ENCODE measurements at regions not wholly inside any gene's neighbourhood (a gene's known extent, or its start where the extent isn't known, plus 50 kb on each side); places are given as distances from the start of the nearest gene placed in this dataset.
"Not testable (repeated sequence)": the region's sequence is repeated elsewhere in the genome, so short reads cannot be mapped to it uniquely, and the experiment has no call there.

GRCh38 chr7:108911016-108911415, 341.3 kb downstream of the DNAJB9 start:
- no peak overlapping the region for H3K27ac ChIP-seq
- H3K4me3 ChIP-seq: no peak overlapping the region
- no peaks in the 10 kb centered on the region for H3K4me1 ChIP-seq
- TF ChIP-seq POLR2A (IDR thresholded peaks at IDR 0.05) (no peak), POLR2AphosphoS5 (IDR thresholded peaks at IDR 0.05; ENCODE audit: insufficient read depth in 1 of 2, low read depth in 1 of 2) (no peak), CTCF (IDR thresholded peaks at IDR 0.05) (no peak)
- no peak for DNase-seq (ENCODE audit: extremely low spot score in 2 of 2)
- no peaks in the 10 kb centered on the region for H3K9me3 ChIP-seq
- no peaks in the 10 kb centered on the region for H3K27me3 ChIP-seq
- no peaks in the 10 kb centered on the region for H3K36me3 ChIP-seq
- intact Hi-C loops (cut with DNase I): no loop called here

GRCh38 chr7:108920490-108920889, 350.8 kb downstream of the DNAJB9 start:
- H3K4me3 ChIP-seq: no peak overlapping the region
- no peaks in the 10 kb centered on the region for H3K27me3 ChIP-seq
- TF ChIP-seq CTCF (IDR thresholded peaks at IDR 0.05) (no peak), POLR2AphosphoS5 (IDR thresholded peaks at IDR 0.05; ENCODE audit: insufficient read depth in 1 of 2, low read depth in 1 of 2) (no peak), POLR2A (IDR thresholded peaks at IDR 0.05) (no peak)
- no peaks in the 10 kb centered on the region for H3K9me3 ChIP-seq
- intact Hi-C loops (cut with DNase I): no loop called here
- H3K4me1 ChIP-seq: no peaks in the 10 kb centered on the region
- H3K27ac ChIP-seq: no peak overlapping the region
- DNase-seq (ENCODE audit: extremely low spot score in 2 of 2): no peak
- H3K36me3 ChIP-seq: no peaks in the 10 kb centered on the region

GRCh38 chr7:108943048-108943447, 373.4 kb downstream of the DNAJB9 start:
- DNase-seq (ENCODE audit: extremely low spot score in 2 of 2); H3K4me3 ChIP-seq; intact Hi-C loops (cut with DNase I); H3K4me1 ChIP-seq; H3K36me3 ChIP-seq; H3K9me3 ChIP-seq; H3K27me3 ChIP-seq; H3K27ac ChIP-seq: not testable (repeated sequence)

- H3K4me3 ChIP-seq: no peak overlapping the region
- no peak for TF ChIP-seq CTCF (IDR thresholded peaks at IDR 0.05)
- TF ChIP-seq POLR2A (IDR thresholded peaks at IDR 0.05): no peak
- no peak for TF ChIP-seq POLR2AphosphoS5 (IDR thresholded peaks at IDR 0.05; ENCODE audit: insufficient read depth in 1 of 2, low read depth in 1 of 2)
- intact Hi-C loops (cut with DNase I): no loop called here
These were observed 377.9 kb downstream of the DNAJB9 start for GRCh38 chr7:108947526-108947925.

GRCh38 chr7:108972004-108972403, 402.3 kb downstream of the DNAJB9 start:
- intact Hi-C loops (cut with DNase I): no loop called here

More at GRCh38 chr7:108947526-108947925, 377.9 kb downstream of the DNAJB9 start:
- H3K27me3 ChIP-seq: no peaks in the 10 kb centered on the region
- H3K36me3 ChIP-seq: no peaks in the 10 kb centered on the region
- H3K27ac ChIP-seq: no peak overlapping the region
- DNase-seq (ENCODE audit: extremely low spot score in 2 of 2): no peak
- H3K9me3 ChIP-seq: no peaks in the 10 kb centered on the region
- no peaks in the 10 kb centered on the region for H3K4me1 ChIP-seq

More at GRCh38 chr7:108972004-108972403, 402.3 kb downstream of the DNAJB9 start:
- Histone ChIP-seq H3K36me3 (no peaks in the 10 kb centered on the region), H3K27ac (no peak overlapping the region), H3K4me3 (no peak overlapping the region), H3K27me3 (no peaks in the 10 kb centered on the region), H3K4me1 (no peaks in the 10 kb centered on the region), H3K9me3 (no peaks in the 10 kb centered on the region)
- TF ChIP-seq POLR2AphosphoS5 (IDR thresholded peaks at IDR 0.05; ENCODE audit: insufficient read depth in 1 of 2, low read depth in 1 of 2) (no peak), POLR2A (IDR thresholded peaks at IDR 0.05) (no peak), CTCF (IDR thresholded peaks at IDR 0.05) (no peak)
- no peak for DNase-seq (ENCODE audit: extremely low spot score in 2 of 2)
